GM12878 (cell line): ENCODE measurements at regions not wholly inside any gene's neighbourhood (a gene's known extent, or its start where the extent isn't known, plus 50 kb on each side); places are given as distances from the start of the nearest gene placed in this dataset.

Experiments
- ATAC-seq: fragments of 200-7000 bp; cut with Tn5 transposase; 3 replicates; pipeline ENCODE4 v1.9.1; 2020; ENCODE audit warnings: mild to moderate bottlenecking, moderate library complexity
- BruUV-seq: library from RNA; stranded (reverse); fragments of 400-500 nt; replicated peaks from 2 replicates; lab custom pipeline; 2021; lab: Mats Ljungman, UMichigan
- CTCF ChIA-PET: fragments of 300-600 bp; sonication (Branson Sonifier 250); formaldehyde crosslinking; extraction: SDS; loops from one replicate; lab custom pipeline; 2021; ENCODE audit warnings: inconsistent platforms; lab: Yijun Ruan, JAX
- POLR2A ChIA-PET: fragments of 350-600 bp; formaldehyde crosslinking; extraction: SDS; loops from one replicate; lab custom pipeline; 2021; ENCODE audit warnings: inconsistent platforms; lab: Charles Lee
- RAD21 ChIA-PET: fragments of 300-600 bp; sonication (Branson Sonifier 250); formaldehyde crosslinking; loops from one replicate; lab custom pipeline; 2023; ENCODE audit warnings: antibody characterized with exemption; ENCODE audit not compliant: unreplicated experiment; lab: Charles Lee
- SMC1A ChIA-PET: fragments of 300-600 bp; sonication (Branson Sonifier 250); formaldehyde crosslinking; loops from one replicate; lab custom pipeline; 2023; ENCODE audit not compliant: unreplicated experiment, uncharacterized antibody; lab: Charles Lee
- DNase-seq: peaks from one replicate; pipeline ENCODE4 v3.0.0-alpha.2; 2011; ENCODE audit warnings: low read depth, low spot score
- FAIRE-seq: peaks from 3 replicates; lab custom pipeline; 2011; peaks lifted over from hg19 to GRCh38; lab: Jason Lieb, UNC
- H2AFZ ChIP-seq: 2 replicates; pipeline ENCODE4 v1.6.0; 2011; ENCODE audit warnings: low read depth, low read length, control low read depth; ENCODE audit not compliant: control insufficient read depth
- H3K27ac ChIP-seq: 2 replicates; pipeline ENCODE4 v1.5.1; 2011; ENCODE audit warnings: control low read depth; ENCODE audit not compliant: control insufficient read depth, insufficient read depth
- H3K27me3 ChIP-seq, 2 experiments: replicated peaks in 1 of 2; 2 replicates each; pipeline versions ENCODE4 v1.6.0 to v1.6.1; 2011; ENCODE audit warnings: low read length in 1 of 2; ENCODE audit not compliant: control insufficient read depth in 2 of 2, insufficient read depth in 2 of 2
- H3K36me3 ChIP-seq, 2 experiments: 2 replicates each; pipeline ENCODE4 v1.5.1; 2011; ENCODE audit warnings: low read length in 1 of 2; ENCODE audit not compliant: control insufficient read depth in 2 of 2, insufficient read depth in 2 of 2
- H3K4me1 ChIP-seq: 2 replicates; pipeline ENCODE4 v1.6.1; 2011; ENCODE audit warnings: mild to moderate bottlenecking, low read length, moderate library complexity, mixed read lengths; ENCODE audit not compliant: control insufficient read depth, insufficient read depth
- H3K4me2 ChIP-seq: 2 replicates; pipeline ENCODE4 v1.6.0; 2011; ENCODE audit warnings: control low read depth; ENCODE audit not compliant: control insufficient read depth, insufficient read depth
- H3K4me3 ChIP-seq: fragments of 200-600 bp; sonication (generic); 2 replicates; pipeline ENCODE4 v1.5.1; 2016
- H3K79me2 ChIP-seq: 2 replicates; pipeline ENCODE4 v1.6.0; 2011; ENCODE audit warnings: low read length; ENCODE audit not compliant: control insufficient read depth, insufficient read depth
- H3K9ac ChIP-seq: 2 replicates; pipeline ENCODE4 v1.8.0; 2011; ENCODE audit warnings: low read length, control low read depth, mixed read lengths; ENCODE audit not compliant: control insufficient read depth, insufficient read depth
- H3K9me3 ChIP-seq: replicated peaks from 3 replicates; pipeline ENCODE4 v1.5.1; 2011; ENCODE audit warnings: mild to moderate bottlenecking, low read length; ENCODE audit not compliant: control insufficient read depth, insufficient read depth
- H4K20me1 ChIP-seq: 2 replicates; pipeline ENCODE4 v1.6.0; 2011; ENCODE audit not compliant: control insufficient read depth, insufficient read depth
- ASH2L ChIP-seq: fragments of 300-600, 200-600 bp; sonication (generic); IDR thresholded peaks from 2 replicates; pipeline ENCODE4 v1.6.1; 2017; ENCODE audit warnings: low read depth, mild to moderate bottlenecking, borderline replicate concordance
- BACH1 ChIP-seq: fragments of 450-650 bp; IDR thresholded peaks from 2 replicates; pipeline ENCODE4 v1.6.1; 2017; ENCODE audit warnings: mild to moderate bottlenecking, borderline replicate concordance
- CHD4 ChIP-seq: fragments of 200-600 bp; sonication (generic); IDR thresholded peaks from 2 replicates; pipeline ENCODE4 v1.6.1; 2016; ENCODE audit warnings: mild to moderate bottlenecking
- EP300 ChIP-seq, 2 experiments: fragments of 150-350 bp in 1 of 2; IDR thresholded peaks; 2 replicates each; pipeline ENCODE4 v1.6.1; 2011 to 2012; ENCODE audit warnings: low read depth in 2 of 2, low read length in 2 of 2, borderline replicate concordance in 1 of 2, improper control_type of control experiment in 1 of 2, inconsistent platforms in 1 of 2; ENCODE audit not compliant: control insufficient read depth in 1 of 2
- FOXK2 ChIP-seq: fragments of 450-650 bp; IDR thresholded peaks from 2 replicates; pipeline ENCODE4 v1.6.1; 2017; ENCODE audit warnings: mild to moderate bottlenecking, moderate library complexity
- GABPA ChIP-seq: IDR thresholded peaks from 2 replicates; pipeline ENCODE4 v1.6.1; 2014; ENCODE audit warnings: antibody characterized with exemption, low read depth, mild to moderate bottlenecking, inconsistent platforms
- NFXL1 ChIP-seq: fragments of 450-650 bp; IDR thresholded peaks from 2 replicates; pipeline ENCODE4 v1.6.1; 2017; ENCODE audit warnings: antibody characterized with exemption, mild to moderate bottlenecking, borderline replicate concordance
- NFYB ChIP-seq: IDR thresholded peaks from 2 replicates; pipeline ENCODE4 v1.6.1; 2011; ENCODE audit warnings: low read depth, mild to moderate bottlenecking, low read length, improper control_type of control experiment, moderate library complexity; ENCODE audit not compliant: insufficient read depth
- ZZZ3 ChIP-seq: IDR thresholded peaks from 2 replicates; pipeline ENCODE4 v1.6.1; 2011; ENCODE audit warnings: low read depth; ENCODE audit not compliant: control insufficient read depth, insufficient read length
- WGBS: methylation state at CpG from one replicate; pipeline ENCODE4 v1.1.6; 2016; ENCODE audit warnings: low lambda C conversion rate; ENCODE audit not compliant: insufficient replicate concordance, insufficient coverage; ENCODE audit errors: missing lambda C conversion rate; 5-methylcytosine and 5-hydroxymethylcytosine counted together
- in situ Hi-C: fragments of 300-500 bp; cut with MboI; formaldehyde crosslinking; loops from 9 replicates; pipeline ENCODE4 v1.14.3; 2018; ENCODE audit warnings: mixed read lengths
- intact Hi-C: fragments of 100-400 bp; cut with micrococcal nuclease; formaldehyde crosslinking; loops from one replicate; pipeline ENCODE4 v1.14.2; 2022; ENCODE audit not compliant: unreplicated experiment

GRCh38 chr1:208344202-208344857 is 100.1 kb upstream of the PLXNA2 start:
- Histone ChIP-seq H3K4me2 (no peak overlapping the region), H3K36me3 (no peaks in the 10 kb centered on the region), H4K20me1 (no peaks in the 10 kb centered on the region), H3K27me3 (no peaks in the 10 kb centered on the region), H3K9ac (no peak overlapping the region), H3K27ac (no peak overlapping the region), H3K9me3 (no peaks in the 10 kb centered on the region), H3K4me1 (no peaks in the 10 kb centered on the region), H3K79me2 (no peaks in the 10 kb centered on the region), H3K4me3 (no peak overlapping the region)
- ChIA-PET CTCF (no interaction called here), POLR2A (interaction anchor here (0.5 kb wide), 1 partner anchor 1037 kb away, joined by 5 read pairs; no protein-coding TSS in a partner anchor), SMC1A (no interaction called here)
- in situ Hi-C loops: no loop called here
- ATAC-seq (no peak), DNase-seq (no peak), FAIRE-seq (no peak)
- intact Hi-C loops: no loop called here
- BruUV-seq: no TSS peak
- no peak for TF ChIP-seq NFXL1
- no peak for TF ChIP-seq CHD4
- no peak for TF ChIP-seq ASH2L
- TF ChIP-seq GABPA: no peak
- no peak for TF ChIP-seq ZZZ3
- TF ChIP-seq EP300 (IDR thresholded peaks at IDR 0.05; ENCODE audit: borderline replicate concordance in 1 of 2, control insufficient read depth in 1 of 2, low read depth in 2 of 2, low read length in 2 of 2): no peak
- TF ChIP-seq FOXK2: no peak
- no peak for TF ChIP-seq BACH1
- no peak for TF ChIP-seq NFYB
- TF ChIP-seq, all 136 proteins: peak for 0
- RAD21 ChIA-PET: no interaction called here
- no peak overlapping the region for H2AFZ ChIP-seq
- 38% methylated on average over 9 of the region's 9 CpGs for WGBS
